ENCODE measurements at regions not wholly inside any gene's neighbourhood (a gene's known extent, or its start where the extent isn't known, plus 50 kb on each side); places are given as distances from the start of the nearest gene placed in this dataset.

DNA sequence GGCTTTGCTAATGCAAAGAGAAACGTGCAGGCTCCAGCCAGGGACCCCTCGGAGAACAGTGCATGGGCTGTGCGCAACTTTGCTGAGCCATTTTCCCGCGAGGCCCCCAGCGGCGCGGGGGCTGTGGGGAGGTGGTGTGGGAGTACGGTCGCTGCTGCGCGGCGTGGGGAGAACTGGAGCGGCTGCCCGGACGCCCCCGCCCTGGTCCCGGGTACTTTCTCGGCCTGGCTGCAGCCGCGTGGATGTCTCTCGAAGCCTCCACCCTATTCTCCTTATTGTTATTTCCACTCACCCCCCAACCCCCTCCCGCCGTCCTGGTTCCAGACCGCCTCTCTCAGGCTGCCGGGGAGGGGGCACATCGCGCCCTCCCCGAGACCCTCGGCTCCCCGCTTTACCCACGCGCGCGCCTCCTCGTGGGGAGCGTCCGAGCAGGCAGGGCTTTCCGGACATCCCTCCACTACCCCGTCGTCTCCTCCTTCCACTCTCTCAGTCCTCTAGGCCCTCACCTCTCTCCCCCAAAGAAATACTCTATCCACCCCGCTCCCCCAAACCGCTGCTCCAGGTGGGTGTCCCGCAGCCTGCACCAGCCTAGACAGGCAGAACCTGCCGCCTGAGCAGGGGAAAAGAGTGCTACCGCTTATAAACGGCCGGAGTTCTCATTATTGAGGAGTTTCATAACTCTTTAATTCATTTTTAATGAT is 68.6 kb upstream of the TBCA start:
- DNase-seq (ENCODE audit: low spot score) = peak; percentile 10

DNA sequence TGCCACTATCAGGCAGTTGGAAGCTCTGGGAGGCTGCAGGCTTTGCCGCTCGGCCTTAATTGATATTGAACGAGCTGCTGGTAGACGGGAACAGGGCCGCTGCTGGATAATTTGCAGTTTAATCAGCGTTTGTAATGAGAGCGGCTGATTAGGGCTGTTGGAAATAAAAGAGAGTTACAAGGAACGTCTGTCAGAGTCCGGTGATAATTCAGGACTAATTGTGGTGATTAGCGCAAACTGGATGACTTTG is 68.2 kb upstream of the TBCA start:
- DNase-seq (ENCODE audit: low spot score) = no peak

DNA sequence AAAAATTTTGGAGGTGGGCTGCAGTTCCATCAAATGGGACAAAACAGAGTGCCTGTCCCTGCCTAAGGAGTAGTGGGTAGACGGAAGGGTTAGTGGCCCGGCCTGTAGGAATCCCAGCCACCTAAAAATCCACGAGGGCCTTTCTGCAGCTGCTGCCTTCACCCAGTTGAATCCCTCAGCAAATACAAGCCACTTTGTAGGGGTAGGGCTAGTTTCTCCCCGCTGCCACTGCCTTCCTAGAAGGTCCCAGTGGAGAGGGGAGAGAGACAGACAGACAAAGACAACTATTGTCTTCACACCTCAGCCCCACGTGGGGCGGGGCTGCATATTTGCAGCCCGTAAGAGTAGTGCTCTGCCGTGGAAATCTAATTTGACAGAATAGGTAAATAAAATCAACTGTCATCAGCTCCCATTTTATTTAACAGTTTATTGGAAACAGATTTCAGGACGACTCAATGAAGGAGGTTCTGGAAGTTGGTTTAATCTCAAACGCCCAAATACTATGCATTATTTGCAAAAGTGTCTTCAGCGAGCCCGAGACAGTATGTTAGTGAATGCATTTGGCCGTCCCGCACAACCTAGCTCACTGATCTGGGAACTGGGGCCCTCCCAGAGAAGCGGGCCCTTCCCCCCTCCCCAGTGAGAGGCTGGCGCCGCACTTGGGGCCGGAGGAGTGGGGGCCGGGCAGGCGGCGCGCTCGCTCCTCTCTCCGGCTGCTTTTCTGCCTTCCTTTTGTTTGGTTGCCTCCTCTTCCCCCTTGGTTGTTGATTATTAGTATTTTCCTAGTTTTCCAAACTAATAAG is 67.6 kb upstream of the TBCA start:
- peak; percentile 50 for DNase-seq (ENCODE audit: low spot score)

DNA sequence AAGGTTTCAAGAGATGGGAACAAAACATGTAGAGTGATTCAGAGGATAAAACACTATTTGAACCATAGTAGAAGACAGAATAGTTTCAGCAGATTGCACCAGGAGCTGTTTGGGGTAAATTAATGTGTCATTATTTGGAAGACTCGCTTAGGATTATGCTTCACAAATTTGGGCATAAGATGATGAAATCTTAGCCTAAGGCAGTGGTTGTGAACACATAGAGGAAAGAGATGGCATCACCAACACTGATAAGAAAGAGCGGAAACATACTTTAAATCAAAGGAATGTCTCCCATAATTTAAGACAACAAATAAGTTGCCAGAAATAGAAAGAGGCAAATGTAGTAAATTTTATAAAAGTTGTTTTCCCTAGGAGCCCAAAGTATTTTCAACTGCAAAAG is 66.1 kb upstream of the TBCA start:
- DNase-seq (ENCODE audit: low spot score) = no peak

DNA sequence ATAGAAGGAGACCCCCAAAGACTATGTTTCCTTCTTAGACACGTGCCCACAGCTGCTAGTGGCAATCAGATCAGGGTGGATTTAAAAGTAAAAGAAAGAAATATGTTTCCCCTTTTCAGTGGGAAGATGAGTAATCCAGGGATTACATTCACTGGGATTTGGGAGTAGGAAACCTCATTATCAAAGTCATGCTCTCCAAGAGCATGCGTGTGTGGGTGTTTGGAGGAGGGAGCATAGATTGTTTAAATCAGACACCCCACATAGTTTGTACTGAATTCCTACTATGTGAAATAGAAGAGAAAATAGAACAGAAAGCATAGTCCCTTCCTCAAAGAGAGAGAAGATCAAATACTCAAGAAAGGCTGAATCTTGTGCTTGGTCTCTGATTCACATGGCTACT is 65.5 kb upstream of the TBCA start:
- DNase-seq (ENCODE audit: low spot score) = no peak

DNA sequence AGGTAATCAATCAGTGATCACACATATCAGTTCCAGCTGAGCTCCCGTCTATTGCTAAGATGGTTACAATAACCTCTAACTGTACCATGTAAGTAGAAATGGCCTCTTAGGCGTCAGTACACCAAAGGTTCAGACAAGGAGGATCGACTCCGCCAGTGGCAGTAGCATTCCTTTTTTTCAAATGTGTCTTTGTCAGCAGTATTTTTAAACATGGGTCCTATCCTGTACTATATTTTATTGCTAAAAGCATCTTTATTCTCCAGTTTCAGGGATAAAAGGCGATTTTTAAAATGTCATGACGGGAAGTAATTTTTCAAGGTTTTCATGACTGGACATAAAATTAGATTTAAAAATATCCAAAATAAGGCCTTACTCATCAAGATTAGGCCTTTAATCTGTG is 64.8 kb upstream of the TBCA start:
- no peak for DNase-seq (ENCODE audit: low spot score)

DNA sequence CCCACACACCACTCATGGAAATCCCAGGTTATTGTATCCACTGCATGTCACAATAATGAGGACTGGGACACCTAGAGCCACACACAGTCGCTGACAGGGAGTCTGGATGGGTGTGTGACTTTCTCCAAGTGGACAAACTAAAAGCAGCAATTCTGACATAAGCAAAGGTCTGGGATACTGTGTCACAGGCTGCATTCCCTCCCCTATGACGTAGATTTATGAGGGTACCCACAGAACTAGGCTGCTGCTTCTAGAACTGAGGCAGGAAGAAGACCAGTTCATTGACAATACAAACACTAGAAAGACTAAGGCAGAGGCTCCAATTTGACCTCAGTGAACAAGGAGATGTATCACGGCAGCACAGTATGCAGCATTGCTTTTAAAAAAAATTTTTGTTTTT is 63.6 kb upstream of the TBCA start:
- no peak for DNase-seq (ENCODE audit: low spot score)

DNA sequence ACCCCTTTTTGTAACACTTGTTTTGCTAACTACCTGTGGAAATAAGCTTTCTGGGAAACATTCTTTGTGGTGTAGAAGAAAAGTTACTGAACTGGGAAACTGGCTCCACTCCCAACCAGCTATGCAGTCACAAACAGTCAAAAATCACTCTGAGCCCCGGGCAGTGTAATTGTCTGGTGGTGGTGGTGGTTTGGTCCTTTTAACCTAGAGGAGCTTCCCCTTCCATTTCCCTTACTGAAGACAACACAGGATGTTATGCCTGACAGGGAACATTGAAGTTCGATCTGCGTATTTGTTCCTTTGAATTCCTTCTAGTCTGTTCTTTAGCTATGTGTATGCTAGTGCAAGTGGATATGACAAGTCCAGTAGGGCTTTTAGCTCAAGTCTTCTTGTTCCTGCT is 56.8 kb upstream of the TBCA start:
- DNase-seq (ENCODE audit: low spot score) = no peak

DNA sequence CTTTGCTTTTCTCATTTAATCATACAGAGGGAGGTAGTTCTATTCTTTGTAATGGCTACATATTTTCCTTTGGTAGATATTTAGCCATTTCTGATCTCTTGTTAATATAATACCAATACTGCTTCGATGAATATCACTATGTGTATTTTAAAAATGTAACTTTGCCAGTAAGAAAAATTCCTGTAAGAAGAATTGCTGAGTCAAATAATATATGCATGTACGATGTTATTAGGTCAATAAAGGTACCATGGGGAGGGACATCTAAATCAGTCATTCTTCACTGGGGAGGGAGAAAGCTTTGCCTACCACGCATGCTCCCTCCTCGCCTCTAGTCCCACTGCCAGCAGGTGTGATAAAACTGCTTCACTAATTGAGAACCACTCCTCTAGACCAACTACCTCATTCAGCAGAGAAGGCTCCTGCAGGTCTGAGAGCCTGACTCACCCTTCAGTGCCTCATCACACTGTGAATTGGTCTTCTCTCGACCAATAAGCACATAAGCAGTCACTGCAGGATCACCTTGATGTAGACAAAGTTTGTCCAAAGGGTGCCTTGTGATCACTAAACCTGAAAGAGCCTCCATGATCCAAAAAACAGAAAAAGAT is 56.1 kb upstream of the TBCA start:
- no peak for DNase-seq (ENCODE audit: low spot score)

DNA sequence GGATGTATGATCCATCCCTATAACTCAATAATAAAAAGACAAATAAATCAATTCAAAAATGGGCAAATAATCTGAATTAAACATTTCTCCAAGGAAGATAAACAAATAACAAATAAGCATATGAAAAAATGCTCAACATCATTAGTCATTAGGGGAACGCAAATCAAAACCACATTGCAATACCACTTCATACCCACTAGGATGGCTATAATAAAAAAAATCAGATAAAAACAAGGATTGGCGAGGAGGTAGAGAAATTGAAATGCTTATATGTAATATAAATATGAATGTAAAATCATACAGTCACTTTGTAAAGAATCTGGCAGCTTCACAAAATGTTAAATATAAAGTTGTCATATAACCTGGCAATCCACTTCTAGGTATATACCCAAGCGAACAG is 52.3 kb upstream of the TBCA start:
- no peak for DNase-seq (ENCODE audit: low spot score)
